GM21528 (cell line): ENCODE measurements at regions not wholly inside any gene's neighbourhood (a gene's known extent, or its start where the extent isn't known, plus 50 kb on each side); places are given as distances from the start of the nearest gene placed in this dataset.

ENCODE experiments used
- ATAC-seq: cut with Tn5 transposase; IDR thresholded peaks from one replicate; pipeline ENCODE4 v1.9.1; 2021; ENCODE audit warnings: mild to moderate bottlenecking, moderate library complexity; ENCODE audit not compliant: unreplicated experiment, low FRiP score

DNA sequence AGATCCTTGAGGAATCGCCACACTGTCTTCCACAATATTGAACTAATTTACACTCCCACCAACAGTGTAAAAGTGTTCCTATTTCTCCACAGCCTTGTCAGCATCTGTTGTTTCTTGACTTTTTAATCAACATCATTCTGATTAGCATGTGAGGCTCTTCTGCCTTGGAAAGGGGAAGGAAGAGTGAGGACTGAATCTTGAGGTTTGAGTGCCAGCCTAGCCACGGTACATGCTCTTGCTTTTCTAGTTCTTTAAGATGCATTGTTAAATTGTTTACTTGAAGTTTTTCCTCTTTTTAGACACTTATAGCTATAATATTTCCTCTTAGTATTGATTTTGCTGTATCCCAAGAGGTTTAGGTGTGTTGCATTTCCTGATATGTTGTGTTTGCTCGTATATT, 596.1 kb downstream of the OTOL1 start:
- ATAC-seq = no peak

DNA sequence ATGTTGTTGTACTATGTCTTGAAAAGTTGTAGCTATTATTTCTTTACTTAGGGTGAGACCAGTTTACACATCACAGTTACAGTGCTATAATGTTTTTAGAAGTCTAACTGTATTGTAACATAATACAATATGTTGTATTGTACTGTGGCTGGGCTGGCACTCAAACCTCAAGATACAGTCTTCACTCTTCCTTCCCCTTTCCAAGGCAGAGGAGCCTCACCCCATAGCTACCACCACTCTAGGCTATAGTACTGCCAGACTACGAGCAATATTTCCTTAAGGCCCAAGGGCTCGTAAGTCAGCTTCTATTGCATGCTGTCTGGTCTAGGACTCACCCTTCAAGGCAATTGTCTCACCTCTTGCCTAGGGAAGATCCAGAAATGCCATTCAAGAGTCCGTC, 597.7 kb downstream of the OTOL1 start:
- ATAC-seq = no peak

DNA sequence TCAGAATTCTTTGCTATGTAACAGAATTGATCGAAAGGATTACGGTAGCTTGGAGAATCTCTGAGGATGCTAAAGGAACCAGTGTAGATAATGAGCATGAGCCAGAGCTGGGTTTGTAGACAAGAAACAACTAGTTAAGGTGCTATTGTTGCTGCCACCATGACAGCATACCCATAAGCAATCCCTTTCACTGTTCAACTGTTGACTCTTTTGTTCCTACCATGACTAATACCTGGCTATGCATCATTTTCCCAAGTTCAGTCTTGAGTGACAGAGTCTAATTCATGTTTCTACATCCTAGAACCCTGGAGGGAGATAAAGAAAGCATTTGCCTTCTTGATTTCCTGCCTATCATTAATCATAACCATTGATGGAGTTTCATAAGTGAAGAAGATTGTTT, 600.3 kb downstream of the OTOL1 start:
- no peak for ATAC-seq

DNA sequence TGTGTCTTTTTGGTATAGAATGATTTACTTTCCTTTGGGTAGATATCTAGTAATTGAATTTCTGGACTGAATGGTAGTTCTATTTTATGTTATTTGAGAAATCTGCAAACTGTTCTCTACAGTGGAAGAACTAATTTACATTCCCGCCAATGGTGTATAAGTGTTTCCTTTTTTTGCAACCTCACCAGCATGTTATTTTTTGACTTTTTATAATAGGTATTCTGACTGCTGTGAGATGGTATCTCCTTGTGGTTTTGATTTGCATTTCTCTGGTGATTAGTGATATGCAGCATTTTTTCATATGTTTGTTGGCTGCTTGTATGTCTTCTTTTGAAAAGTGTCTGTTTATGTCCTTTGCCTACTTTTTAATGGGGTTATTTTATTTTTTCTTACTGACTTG, 607.2 kb downstream of the OTOL1 start:
- no peak for ATAC-seq

DNA sequence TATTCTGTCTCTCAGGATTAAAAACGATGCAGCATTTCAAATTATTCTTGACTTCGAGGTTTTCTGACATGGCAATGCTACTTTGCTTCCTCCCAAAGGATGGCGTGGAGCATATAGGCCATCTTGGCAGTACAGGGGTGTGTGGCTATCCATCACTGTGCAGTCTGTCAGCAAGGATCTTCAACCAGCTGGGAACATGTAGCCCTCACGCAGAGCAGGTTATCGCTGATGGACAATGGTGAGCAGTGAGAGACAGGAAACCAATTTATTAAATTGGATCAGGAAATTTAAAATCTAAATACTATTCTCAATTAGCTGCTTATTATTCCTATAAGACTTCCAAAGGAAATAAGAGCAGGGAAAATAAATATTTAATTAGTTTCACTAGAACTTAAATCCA, 615.3 kb downstream of the OTOL1 start:
- no peak for ATAC-seq

DNA sequence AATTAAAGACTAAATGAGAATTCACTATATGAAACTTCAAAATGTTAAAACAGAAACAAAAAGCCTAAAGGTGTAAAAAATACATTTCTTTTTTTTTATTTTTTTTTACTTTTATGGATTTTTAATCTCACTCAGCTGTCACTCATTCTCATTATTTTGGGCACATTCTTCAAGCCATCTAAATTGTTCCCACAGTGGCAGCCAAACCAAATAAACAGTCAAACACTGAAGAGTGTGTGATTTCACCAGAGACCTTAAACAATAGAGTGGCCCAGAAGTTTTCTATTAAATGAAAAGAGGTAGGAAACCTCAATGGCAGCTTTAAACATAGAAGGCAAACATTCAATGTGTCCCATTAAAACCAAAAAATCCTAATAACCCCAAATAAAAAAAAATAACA, 616.1 kb downstream of the OTOL1 start:
- ATAC-seq = no peak

DNA sequence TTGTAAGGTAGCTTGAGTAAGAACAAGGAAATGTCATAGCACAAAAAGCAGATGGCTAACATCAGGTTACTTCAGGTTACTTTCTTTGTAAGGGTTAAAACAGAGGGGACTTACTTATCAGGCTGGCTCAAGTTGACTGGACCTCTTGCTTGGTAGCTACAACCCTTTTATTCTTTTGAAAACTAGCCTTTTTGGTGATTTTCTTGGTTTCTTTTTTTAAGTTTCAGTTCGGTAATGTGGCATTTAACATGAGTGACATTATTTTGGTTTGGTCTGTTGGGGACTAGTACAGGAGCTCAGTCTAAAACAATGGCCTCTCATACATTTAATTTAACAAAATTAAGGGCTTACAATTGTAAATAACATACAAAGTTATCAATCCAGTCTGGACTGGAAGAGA, 621.4 kb downstream of the OTOL1 start:
- no peak for ATAC-seq

DNA sequence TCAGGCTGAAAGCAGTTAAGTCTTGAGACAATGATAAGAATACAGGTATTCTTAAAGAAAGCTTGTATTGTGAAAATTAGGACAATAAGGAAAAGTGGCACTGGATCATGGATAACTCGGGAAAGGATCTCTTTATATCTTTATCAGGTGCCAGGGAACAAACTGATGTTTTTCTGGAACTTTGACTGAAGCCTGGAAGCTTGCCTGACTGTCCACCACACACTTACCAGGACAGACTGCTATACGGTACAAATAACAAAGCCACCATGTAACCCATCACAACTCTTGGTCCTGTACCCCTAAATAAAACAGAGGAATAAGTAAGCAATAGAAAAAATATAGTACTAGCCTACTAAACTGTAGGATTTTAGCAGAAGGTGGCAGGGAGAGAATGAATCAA, 623.0 kb downstream of the OTOL1 start:
- no peak for ATAC-seq

DNA sequence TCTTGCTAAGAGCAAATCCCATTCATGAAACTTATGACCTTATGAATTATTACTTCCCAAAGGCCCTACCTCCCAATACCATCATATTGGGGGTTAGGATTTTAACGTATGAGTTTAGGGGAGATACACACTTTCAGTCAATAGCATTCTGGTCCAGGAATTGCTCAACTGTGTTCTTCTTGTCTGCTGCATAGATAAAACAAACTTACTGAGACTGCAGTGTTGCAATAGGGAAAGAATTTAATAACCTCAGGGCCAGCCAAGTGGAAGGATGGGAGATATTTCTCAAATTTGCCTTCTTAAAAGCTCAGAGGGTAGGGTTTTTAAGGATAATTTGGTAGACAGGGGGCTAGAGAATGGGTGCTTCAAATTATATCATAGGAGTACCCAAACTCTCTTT, 625.8 kb downstream of the OTOL1 start:
- ATAC-seq = no peak

DNA sequence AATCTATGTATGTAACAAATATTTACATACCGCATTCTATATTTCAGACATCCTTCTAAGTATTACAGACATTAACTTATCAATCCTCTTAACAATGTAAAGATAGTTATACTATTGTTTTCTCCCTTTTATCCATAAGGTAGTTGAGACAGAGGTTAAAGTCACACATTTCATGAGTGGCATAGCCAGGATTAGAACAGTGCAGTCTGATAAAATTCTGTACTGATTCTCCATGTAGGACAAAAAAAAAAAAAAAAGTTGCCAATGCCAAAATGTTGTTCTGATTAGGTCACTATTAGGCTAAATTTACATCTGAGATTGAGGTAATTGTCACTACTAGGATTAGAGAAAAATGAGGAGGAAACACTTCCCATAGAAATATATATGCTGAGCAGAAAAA, 629.2 kb downstream of the OTOL1 start:
- no peak for ATAC-seq

DNA sequence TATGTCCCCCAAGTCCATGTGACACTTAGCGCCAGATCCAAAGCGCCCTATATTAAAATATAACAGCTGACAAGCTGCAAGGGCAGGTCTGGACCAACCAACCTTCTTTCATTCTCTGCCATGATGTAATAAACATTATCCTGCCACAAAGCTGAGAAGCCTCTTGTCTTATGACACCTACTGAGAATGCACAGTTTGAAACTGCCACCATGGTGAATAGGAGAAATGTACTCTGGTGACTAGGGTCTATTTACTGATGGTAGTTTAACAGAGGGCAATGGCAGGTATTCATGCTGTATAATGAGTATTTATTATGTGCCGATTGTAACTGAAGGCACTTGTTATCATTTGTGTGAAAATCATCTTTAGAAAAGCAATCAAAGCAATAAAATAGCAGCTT, 634.0 kb downstream of the OTOL1 start:
- no peak for ATAC-seq

DNA sequence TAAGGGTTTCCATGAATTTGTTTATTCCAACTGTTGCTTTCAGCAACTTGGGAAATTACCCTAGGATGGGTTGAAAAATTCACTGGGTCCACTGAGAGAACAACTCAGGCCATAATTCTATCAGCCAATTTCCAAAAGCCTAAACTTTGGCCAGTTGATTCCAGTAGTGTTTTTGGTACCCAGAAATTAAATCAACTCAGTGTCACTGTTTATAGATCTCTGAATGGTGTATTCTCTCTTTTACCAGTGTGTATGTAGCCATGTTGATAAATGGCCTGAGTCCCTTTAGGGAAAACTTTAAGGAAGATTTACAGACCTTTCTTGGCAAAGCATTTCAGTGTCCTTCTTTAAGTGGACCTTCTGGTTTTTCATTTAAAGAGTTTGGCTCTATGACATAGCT, 636.4 kb downstream of the OTOL1 start:
- no peak for ATAC-seq

DNA sequence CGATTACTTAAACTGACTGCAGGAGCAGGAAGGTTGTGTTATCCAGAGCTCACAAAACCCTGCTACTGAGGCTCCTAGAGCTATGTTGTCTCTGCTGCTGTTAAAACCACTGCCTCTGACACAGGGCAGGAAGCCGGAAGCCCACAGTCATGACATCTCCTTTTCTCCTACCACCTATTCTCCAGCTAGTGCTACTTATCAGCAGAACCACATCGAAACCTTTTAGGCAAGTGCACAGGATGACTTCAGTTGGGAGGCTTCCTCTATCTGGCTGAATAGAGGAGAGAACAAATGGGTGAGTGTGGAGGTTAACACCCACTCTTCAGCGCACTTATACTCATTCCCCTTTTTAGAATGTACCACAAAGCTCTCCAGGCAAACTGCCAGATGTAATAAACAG, 638.0 kb downstream of the OTOL1 start:
- no peak for ATAC-seq

DNA sequence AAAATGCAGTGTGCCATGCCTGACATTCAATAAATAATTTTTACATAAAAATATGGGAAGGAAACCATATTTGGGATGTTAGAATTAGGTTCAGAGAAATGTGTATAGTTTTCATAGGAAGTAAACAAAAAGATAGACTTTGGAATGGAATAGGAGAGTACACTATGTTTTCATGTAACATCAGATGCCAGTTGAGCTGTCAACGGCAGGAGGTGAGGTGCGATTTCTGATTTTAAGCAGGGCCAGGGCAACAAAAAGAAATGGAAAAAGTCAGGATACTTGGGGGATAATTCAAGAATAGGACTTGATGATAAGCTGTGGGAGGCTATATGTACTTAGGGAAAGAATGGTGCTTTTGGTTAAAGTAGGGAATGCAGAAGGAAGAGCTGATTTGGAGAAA, 639.5 kb downstream of the OTOL1 start:
- no peak for ATAC-seq

DNA sequence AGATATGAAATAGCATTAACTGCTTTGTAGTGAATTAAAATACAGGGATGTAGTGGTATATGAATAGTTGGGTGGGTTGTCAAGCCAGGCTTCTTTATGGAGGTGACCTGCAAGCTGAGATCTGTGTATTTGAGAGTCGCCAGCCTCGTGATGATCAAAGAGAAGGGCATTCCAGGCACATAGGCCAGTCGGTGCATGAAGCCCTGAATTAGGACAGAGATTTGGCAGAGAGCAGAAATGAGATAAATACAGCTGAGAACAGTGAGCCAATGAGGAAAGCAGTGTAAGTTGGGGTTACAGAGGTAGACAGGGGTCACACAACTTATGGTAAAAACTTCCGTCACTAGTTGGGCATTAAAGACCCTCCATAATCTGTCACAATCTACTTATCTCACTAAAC, 641.9 kb downstream of the OTOL1 start:
- no peak for ATAC-seq

DNA sequence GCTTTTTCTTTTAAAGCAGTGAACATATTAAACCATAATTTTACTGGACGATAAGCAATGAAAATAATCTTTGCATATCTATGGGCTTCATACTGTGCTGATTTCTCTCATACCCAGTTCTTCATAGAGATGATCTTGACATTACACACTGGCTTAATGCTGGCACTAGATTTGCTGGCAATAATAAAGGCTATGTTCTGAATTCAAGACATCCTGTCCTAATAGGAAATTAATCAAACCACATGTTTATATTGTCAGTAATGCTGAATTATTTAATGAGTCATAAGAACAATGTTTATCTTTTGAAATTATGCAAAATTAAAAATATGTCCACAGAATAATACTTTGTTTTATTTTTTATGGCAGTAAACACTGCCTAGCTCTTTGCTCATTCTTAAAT, 643.2 kb downstream of the OTOL1 start:
- no peak for ATAC-seq

DNA sequence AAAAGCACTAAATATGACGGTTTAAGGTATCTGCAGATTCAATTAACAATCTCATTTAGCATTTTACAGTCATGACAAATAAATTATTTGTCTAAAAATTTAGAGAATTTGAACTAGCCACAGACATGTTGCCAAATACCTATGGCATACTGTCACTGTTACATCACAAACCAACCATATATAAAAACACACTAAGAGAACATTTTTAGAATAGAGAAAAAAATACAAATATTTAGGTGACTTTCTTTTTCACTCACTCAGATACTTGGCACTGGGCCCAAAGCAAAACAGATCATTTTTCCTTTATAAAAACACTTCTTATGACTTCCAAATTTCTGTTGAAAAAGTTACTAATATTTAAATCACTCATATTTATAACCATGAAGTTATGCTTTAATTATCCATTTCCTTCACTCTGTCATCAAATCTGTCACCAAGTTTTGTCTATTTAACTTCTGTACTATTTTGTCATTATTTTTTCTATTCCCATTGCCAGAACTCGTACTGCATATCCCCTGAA, 644.7 kb downstream of the OTOL1 start:
- ATAC-seq = no peak

DNA sequence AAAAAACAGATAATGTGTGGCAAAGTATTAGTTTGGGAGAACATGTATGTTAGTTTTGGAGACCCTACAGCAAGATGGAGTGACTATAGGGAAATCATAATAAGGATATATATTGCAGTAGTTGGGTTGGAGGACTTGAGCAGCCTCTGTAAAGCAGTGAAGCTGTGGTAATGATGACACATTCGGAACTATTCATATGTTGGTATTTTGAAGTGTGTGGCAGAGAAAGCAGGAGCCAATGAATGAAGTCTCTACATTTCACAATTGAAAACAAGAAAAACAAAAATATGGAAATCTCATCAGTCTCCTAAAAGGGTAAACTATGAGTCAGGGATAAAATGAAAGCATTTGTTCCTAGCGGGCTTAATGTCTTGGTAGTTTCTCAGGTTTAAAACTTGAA, 645.9 kb downstream of the OTOL1 start:
- no peak for ATAC-seq

DNA sequence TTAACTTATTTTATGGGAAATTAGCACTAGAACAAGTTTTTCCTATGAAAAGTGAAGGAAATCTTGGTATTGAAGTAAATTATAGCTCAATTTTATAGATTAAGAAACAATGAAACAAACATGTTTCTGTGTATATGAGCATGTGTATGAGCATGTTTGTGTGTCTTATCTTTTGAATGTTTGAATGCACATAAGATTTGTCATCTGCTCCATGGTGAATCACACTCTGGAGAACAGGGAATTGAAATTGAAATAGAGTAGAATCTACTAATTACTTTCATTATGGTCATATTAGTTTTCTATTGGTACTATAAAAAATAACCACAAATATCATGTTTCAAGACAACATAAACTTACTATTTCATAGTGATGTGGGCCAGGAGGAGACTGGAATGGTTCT, 646.6 kb downstream of the OTOL1 start:
- no peak for ATAC-seq

DNA sequence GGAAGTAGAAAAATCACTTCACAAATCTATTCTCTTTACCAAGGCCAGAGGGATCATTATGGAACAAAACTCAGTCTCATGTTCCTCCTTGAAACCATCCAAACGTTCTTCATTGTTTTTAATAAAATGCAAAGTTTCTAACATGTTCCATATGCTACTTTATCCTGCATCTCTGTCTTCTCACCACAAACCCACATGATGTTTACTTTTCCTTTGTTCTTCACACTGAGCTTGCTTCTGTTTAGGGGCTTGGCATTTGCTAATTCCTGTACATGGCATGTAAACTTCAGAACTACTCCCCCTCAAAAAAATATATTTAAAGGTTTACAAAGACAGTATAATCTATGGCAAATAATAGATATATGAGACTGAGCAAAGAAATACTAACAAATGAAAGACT, 651.4 kb downstream of the OTOL1 start:
- ATAC-seq = no peak

DNA sequence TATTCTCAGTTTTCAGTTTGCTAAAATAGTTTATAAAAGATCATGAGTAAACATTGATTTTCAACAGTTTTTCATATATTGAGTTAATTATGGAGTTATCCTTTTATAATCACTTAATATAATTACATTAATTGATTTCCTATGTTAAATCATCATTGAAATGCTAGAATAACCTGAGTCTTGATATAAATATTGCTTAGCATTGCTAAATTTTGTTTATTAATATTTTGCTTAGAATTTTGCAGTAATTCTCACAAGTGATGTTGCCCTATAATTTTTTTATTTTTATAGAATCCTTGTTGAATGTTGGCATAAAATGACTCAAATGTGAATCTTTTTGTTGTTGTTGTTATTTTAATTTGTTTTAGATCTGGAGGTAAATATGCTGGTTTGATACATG, 654.2 kb downstream of the OTOL1 start:
- ATAC-seq = no peak

DNA sequence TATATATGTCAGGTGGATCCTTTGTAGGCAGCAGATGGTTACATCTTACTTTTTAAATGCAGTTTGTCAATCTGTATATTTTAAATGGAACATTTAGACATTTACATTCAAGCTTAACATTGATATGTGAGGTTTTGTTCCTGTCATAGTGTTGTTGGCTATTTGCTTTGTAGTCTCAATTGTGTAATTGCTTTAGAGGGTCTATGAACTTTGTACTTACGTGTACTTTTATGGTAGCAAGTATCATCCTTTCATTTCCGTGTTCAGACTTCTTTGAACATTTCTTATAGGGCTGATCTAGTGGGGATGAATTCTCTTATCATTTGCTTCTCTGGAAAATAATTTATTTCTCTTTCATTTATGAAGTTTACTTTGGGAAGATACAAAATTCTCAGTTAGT, 656.0 kb downstream of the OTOL1 start:
- no peak for ATAC-seq

DNA sequence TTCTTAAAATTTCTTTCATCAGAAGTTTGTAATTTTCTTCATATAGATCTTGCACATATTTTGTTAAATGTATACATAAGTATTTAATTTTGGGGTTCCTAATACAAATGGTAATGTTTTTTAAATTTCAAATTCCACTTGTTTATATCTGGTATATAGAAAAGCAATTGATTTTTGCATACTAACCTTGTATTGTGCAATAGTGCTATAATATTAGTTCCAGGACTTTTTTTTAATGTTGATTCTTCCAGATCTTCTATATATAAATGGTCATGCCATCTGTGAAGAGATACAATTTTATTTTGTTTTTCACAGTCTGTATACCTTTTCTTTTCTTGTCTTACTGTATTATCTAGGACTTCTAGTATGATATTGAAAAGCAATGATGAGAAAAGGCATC, 665.0 kb downstream of the OTOL1 start:
- no peak for ATAC-seq

DNA sequence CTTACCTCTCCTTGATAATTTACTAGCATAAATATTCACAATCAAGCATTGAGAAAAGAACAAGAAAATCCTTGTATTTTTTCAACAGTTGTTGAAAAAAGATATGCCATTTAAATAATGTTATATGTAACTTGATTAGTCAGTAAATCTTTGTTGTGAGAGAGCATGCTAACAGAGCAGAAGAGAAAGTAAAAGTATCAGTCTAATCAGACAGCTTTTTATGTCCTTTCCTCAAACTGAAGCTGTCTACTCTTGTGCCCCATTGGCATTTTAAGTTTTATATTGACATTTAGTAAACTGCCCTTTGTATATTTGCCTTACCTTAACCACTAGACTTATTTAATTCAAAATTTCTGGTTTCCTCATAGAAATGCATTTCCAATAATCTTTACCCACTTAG, 668.7 kb downstream of the OTOL1 start:
- no peak for ATAC-seq
